ENCODE measurements at regions not wholly inside any gene's neighbourhood (a gene's known extent, or its start where the extent isn't known, plus 50 kb on each side); places are given as distances from the start of the nearest gene placed in this dataset.
A peak's percentile ranks its signal among the peaks of the same experiment; 100 is the strongest.

DNA sequence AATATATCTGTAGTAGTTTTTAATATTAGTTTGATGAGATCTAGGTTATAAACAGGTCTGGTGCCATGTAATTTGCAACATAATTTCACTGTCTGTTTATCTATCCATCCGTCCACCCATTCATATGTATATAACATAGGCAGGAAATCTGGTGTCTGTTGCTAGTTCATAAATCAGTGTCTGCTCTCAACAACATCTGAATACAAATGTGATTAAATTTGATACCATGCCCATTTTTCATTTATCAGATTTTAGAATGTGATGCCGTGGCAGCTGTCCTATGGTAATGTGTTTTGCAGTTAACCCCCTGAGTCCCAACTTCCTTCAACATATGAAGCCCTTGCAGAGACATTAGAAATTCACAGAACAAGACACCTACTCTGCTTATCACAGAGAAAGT lies 228.4 kb downstream of the CMPK2 start:
- no peak for ATAC-seq
- TF ChIP-seq TCF4 (CRISPR knock-in tag; IDR thresholded peaks at IDR 0.05; ENCODE audit: borderline replicate concordance) (peak; percentile 60; the same call in 1 of the 2 replicates), OSR1 (CRISPR knock-in tag; IDR thresholded peaks at IDR 0.05) (no peak)

DNA sequence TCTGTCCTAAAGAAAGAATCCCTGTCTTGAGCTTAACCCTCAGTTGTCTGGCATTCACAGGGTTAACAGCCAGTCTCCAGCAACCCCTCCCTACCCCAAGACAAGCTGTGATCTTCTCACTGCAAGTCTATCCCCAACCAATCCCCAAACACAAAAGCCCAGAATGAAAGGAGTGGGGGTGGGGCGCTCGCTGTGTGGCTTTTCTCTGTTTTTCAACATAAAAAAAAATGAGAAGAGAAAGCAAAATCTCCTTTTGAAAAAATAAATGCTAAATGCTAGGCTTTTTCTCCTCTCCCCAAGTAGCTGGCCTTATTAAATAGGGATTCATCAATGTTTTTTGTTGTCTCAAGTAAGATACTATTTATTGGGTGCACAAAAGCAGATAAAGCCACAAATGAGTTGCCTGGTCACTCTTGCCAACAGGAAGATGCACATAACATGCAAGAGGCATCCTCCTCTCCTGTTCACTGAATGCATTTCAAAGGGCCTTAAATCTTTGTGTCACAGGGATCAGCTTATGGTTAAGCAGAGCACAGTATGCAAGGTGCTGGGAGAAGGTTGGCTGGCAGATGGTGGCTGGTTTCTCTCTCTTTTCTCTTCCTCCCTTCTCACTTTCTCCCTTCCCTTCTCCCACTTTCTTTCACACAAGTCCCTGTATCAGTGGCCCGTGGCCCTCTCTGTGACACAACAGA lies 225.6 kb downstream of the CMPK2 start:
- ATAC-seq = no peak
- TF ChIP-seq ZC3H10 (CRISPR knock-in tag; IDR thresholded peaks at IDR 0.05) (no peak), RARB (CRISPR knock-in tag; IDR thresholded peaks at IDR 0.05) (no peak)
- TF ChIP-seq, protein P1, sequence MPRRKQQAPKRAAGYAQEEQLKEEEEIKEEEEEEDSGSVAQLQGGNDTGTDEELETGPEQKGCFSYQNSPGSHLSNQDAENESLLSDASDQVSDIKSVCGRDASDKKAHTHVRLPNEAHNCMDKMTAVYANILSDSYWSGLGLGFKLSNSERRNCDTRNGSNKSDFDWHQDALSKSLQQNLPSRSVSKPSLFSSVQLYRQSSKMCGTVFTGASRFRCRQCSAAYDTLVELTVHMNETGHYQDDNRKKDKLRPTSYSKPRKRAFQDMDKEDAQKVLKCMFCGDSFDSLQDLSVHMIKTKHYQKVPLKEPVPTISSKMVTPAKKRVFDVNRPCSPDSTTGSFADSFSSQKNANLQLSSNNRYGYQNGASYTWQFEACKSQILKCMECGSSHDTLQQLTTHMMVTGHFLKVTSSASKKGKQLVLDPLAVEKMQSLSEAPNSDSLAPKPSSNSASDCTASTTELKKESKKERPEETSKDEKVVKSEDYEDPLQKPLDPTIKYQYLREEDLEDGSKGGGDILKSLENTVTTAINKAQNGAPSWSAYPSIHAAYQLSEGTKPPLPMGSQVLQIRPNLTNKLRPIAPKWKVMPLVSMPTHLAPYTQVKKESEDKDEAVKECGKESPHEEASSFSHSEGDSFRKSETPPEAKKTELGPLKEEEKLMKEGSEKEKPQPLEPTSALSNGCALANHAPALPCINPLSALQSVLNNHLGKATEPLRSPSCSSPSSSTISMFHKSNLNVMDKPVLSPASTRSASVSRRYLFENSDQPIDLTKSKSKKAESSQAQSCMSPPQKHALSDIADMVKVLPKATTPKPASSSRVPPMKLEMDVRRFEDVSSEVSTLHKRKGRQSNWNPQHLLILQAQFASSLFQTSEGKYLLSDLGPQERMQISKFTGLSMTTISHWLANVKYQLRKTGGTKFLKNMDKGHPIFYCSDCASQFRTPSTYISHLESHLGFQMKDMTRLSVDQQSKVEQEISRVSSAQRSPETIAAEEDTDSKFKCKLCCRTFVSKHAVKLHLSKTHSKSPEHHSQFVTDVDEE (CRISPR knock-in tag; IDR thresholded peaks at IDR 0.05) = no peak
- TF ChIP-seq, protein P2, sequence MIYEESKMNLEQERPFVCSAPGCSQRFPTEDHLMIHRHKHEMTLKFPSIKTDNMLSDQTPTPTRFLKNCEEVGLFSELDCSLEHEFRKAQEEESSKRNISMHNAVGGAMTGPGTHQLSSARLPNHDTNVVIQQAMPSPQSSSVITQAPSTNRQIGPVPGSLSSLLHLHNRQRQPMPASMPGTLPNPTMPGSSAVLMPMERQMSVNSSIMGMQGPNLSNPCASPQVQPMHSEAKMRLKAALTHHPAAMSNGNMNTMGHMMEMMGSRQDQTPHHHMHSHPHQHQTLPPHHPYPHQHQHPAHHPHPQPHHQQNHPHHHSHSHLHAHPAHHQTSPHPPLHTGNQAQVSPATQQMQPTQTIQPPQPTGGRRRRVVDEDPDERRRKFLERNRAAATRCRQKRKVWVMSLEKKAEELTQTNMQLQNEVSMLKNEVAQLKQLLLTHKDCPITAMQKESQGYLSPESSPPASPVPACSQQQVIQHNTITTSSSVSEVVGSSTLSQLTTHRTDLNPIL (CRISPR knock-in tag; IDR thresholded peaks at IDR 0.05; ENCODE audit: low read depth) = no peak

DNA sequence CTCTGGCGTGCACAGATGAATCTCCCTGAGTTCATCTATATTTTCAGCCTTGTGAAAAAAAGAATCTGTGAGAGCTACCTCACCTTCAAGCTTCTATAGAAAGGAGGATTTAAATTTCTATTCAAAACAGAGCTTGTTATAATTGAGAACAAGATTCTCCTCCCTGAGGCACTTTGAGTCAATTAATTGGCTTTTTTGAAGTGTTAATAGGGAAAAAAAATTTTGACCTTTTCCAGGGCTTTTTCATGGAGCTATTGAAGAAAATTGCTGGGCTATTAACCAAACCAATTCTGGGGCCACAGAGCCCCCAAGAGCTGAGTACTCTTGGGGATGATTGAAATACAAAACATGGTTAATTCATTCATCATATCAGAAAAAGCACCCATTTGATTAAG lies 225.1 kb downstream of the CMPK2 start:
- no peak for ATAC-seq
- TF ChIP-seq ZFP3 (CRISPR knock-in tag; IDR thresholded peaks at IDR 0.05) (no peak), TCF4 (CRISPR knock-in tag; IDR thresholded peaks at IDR 0.05; ENCODE audit: borderline replicate concordance) (no peak), CSDC2 (CRISPR knock-in tag; IDR thresholded peaks at IDR 0.05) (no peak), RARB (CRISPR knock-in tag; IDR thresholded peaks at IDR 0.05) (no peak), ZC3H10 (CRISPR knock-in tag; IDR thresholded peaks at IDR 0.05) (no peak), OSR1 (CRISPR knock-in tag; IDR thresholded peaks at IDR 0.05) (no peak), ESRRG (CRISPR knock-in tag; IDR thresholded peaks at IDR 0.05) (no peak), ZNF8 (CRISPR knock-in tag; IDR thresholded peaks at IDR 0.05) (no peak), ZNF70 (CRISPR knock-in tag; IDR thresholded peaks at IDR 0.05) (no peak), BACH2 (CRISPR knock-in tag; IDR thresholded peaks at IDR 0.05; ENCODE audit: borderline replicate concordance) (no peak), ISL1 (CRISPR knock-in tag; IDR thresholded peaks at IDR 0.05) (no peak), SNAI2 (CRISPR knock-in tag; IDR thresholded peaks at IDR 0.05) (no peak), TOX (CRISPR knock-in tag; IDR thresholded peaks at IDR 0.05; ENCODE audit: borderline replicate concordance) (no peak)
- TF ChIP-seq, protein P3, sequence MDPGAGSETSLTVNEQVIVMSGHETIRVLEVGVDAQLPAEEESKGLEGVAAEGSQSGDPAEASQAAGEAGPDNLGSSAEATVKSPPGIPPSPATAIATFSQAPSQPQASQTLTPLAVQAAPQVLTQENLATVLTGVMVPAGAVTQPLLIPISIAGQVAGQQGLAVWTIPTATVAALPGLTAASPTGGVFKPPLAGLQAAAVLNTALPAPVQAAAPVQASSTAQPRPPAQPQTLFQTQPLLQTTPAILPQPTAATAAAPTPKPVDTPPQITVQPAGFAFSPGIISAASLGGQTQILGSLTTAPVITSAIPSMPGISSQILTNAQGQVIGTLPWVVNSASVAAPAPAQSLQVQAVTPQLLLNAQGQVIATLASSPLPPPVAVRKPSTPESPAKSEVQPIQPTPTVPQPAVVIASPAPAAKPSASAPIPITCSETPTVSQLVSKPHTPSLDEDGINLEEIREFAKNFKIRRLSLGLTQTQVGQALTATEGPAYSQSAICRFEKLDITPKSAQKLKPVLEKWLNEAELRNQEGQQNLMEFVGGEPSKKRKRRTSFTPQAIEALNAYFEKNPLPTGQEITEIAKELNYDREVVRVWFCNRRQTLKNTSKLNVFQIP (CRISPR knock-in tag; IDR thresholded peaks at IDR 0.05; ENCODE audit: borderline replicate concordance, low read depth) = no peak
- TF ChIP-seq, protein P4, sequence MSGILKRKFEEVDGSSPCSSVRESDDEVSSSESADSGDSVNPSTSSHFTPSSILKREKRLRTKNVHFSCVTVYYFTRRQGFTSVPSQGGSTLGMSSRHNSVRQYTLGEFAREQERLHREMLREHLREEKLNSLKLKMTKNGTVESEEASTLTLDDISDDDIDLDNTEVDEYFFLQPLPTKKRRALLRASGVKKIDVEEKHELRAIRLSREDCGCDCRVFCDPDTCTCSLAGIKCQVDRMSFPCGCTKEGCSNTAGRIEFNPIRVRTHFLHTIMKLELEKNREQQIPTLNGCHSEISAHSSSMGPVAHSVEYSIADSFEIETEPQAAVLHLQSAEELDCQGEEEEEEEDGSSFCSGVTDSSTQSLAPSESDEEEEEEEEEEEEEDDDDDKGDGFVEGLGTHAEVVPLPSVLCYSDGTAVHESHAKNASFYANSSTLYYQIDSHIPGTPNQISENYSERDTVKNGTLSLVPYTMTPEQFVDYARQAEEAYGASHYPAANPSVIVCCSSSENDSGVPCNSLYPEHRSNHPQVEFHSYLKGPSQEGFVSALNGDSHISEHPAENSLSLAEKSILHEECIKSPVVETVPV (CRISPR knock-in tag; IDR thresholded peaks at IDR 0.05) = no peak
- TF ChIP-seq, protein P5, sequence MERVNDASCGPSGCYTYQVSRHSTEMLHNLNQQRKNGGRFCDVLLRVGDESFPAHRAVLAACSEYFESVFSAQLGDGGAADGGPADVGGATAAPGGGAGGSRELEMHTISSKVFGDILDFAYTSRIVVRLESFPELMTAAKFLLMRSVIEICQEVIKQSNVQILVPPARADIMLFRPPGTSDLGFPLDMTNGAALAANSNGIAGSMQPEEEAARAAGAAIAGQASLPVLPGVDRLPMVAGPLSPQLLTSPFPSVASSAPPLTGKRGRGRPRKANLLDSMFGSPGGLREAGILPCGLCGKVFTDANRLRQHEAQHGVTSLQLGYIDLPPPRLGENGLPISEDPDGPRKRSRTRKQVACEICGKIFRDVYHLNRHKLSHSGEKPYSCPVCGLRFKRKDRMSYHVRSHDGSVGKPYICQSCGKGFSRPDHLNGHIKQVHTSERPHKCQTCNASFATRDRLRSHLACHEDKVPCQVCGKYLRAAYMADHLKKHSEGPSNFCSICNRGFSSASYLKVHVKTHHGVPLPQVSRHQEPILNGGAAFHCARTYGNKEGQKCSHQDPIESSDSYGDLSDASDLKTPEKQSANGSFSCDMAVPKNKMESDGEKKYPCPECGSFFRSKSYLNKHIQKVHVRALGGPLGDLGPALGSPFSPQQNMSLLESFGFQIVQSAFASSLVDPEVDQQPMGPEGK (CRISPR knock-in tag; IDR thresholded peaks at IDR 0.05; ENCODE audit: borderline replicate concordance) = no peak
- TF ChIP-seq, protein P1 (CRISPR knock-in tag; IDR thresholded peaks at IDR 0.05) = no peak
- TF ChIP-seq, protein P2 (CRISPR knock-in tag; IDR thresholded peaks at IDR 0.05; ENCODE audit: low read depth) = no peak

All from SK-N-SH treated with all-trans-retinoic acid at 6 μM for 48 hours (cell line).